Astrocyte of the spinal cord (primary cell): ENCODE measurements at regions not wholly inside any gene's neighbourhood (a gene's known extent, or its start where the extent isn't known, plus 50 kb on each side); places are given as distances from the start of the nearest gene placed in this dataset.

ENCODE experiments used
- DNase-seq: peaks from one replicate; pipeline ENCODE4 v3.0.0; 2011; ENCODE audit warnings: low read depth, low spot score
- H3K4me3 ChIP-seq: 2 replicates; pipeline ENCODE4 v1.5.1; 2011; ENCODE audit warnings: low read depth, mild to moderate bottlenecking, low read length, moderate library complexity
- CTCF ChIP-seq: IDR thresholded peaks from 2 replicates; pipeline ENCODE4 v1.5.1; 2012; ENCODE audit warnings: low read depth, mild to moderate bottlenecking, low read length, inconsistent platforms
- in situ Hi-C: cut with HindIII; loops from 2 replicates; pipeline ENCODE4 v1.10.0; 2017; ENCODE audit warnings: low sequenced_read_pairs

GRCh38 chr13:75220861-75221260, 261.1 kb downstream of the TBC1D4 start:
- DNase-seq: no peak
- no peak for TF ChIP-seq CTCF
- no peak overlapping the region for H3K4me3 ChIP-seq
- in situ Hi-C loops: no loop called here

GRCh38 chr13:75220238-75220542, 261.8 kb downstream of the TBC1D4 start:
- no peak for DNase-seq
- no peak for TF ChIP-seq CTCF
- in situ Hi-C loops: no loop called here
- no peak overlapping the region for H3K4me3 ChIP-seq

- in situ Hi-C loops: no loop called here
- DNase-seq: peak; percentile 72
- H3K4me3 ChIP-seq: peak overlapping the region; percentile 38
- peak; percentile 96 for TF ChIP-seq CTCF
Measured at GRCh38 chr13:75219479-75220237, 262.3 kb downstream of the TBC1D4 start.

- H3K4me3 ChIP-seq: no peak overlapping the region
- in situ Hi-C loops: no loop called here
- peak; percentile 60 for DNase-seq
- TF ChIP-seq CTCF: peak; percentile 10
Measured at GRCh38 chr13:75217949-75218348, 264.0 kb downstream of the TBC1D4 start.

GRCh38 chr13:75216038-75216437, 265.9 kb downstream of the TBC1D4 start:
- no peak overlapping the region for H3K4me3 ChIP-seq
- no peak for DNase-seq
- in situ Hi-C loops: no loop called here
- TF ChIP-seq CTCF: no peak

GRCh38 chr13:75214846-75215245, 267.1 kb downstream of the TBC1D4 start:
- in situ Hi-C loops: no loop called here
- no peak for DNase-seq

More at GRCh38 chr13:75214846-75215245, 267.1 kb downstream of the TBC1D4 start:
- TF ChIP-seq CTCF: no peak
- H3K4me3 ChIP-seq: no peak overlapping the region
